GM12878 (cell line): ENCODE measurements at regions not wholly inside any gene's neighbourhood (a gene's known extent, or its start where the extent isn't known, plus 50 kb on each side); places are given as distances from the start of the nearest gene placed in this dataset.

Experiments
- ATAC-seq: fragments of 200-7000 bp; cut with Tn5 transposase; 3 replicates; pipeline ENCODE4 v1.9.1; 2020; ENCODE audit warnings: mild to moderate bottlenecking, moderate library complexity
- BruUV-seq: library from RNA; stranded (reverse); fragments of 400-500 nt; replicated peaks from 2 replicates; lab custom pipeline; 2021; lab: Mats Ljungman, UMichigan
- CTCF ChIA-PET: fragments of 300-600 bp; sonication (Branson Sonifier 250); formaldehyde crosslinking; extraction: SDS; loops from one replicate; lab custom pipeline; 2021; ENCODE audit warnings: inconsistent platforms; lab: Yijun Ruan, JAX
- POLR2A ChIA-PET: fragments of 350-600 bp; formaldehyde crosslinking; extraction: SDS; loops from one replicate; lab custom pipeline; 2021; ENCODE audit warnings: inconsistent platforms; lab: Charles Lee
- RAD21 ChIA-PET: fragments of 300-600 bp; sonication (Branson Sonifier 250); formaldehyde crosslinking; loops from one replicate; lab custom pipeline; 2023; ENCODE audit warnings: antibody characterized with exemption; ENCODE audit not compliant: unreplicated experiment; lab: Charles Lee
- SMC1A ChIA-PET: fragments of 300-600 bp; sonication (Branson Sonifier 250); formaldehyde crosslinking; loops from one replicate; lab custom pipeline; 2023; ENCODE audit not compliant: unreplicated experiment, uncharacterized antibody; lab: Charles Lee
- DNase-seq: peaks from one replicate; pipeline ENCODE4 v3.0.0-alpha.2; 2011; ENCODE audit warnings: low read depth, low spot score
- FAIRE-seq: peaks from 3 replicates; lab custom pipeline; 2011; peaks lifted over from hg19 to GRCh38; lab: Jason Lieb, UNC
- H2AFZ ChIP-seq: 2 replicates; pipeline ENCODE4 v1.6.0; 2011; ENCODE audit warnings: low read depth, low read length, control low read depth; ENCODE audit not compliant: control insufficient read depth
- H3K27ac ChIP-seq: 2 replicates; pipeline ENCODE4 v1.5.1; 2011; ENCODE audit warnings: control low read depth; ENCODE audit not compliant: control insufficient read depth, insufficient read depth
- H3K27me3 ChIP-seq, 2 experiments: replicated peaks in 1 of 2; 2 replicates each; pipeline versions ENCODE4 v1.6.0 to v1.6.1; 2011; ENCODE audit warnings: low read length in 1 of 2; ENCODE audit not compliant: control insufficient read depth in 2 of 2, insufficient read depth in 2 of 2
- H3K36me3 ChIP-seq, 2 experiments: 2 replicates each; pipeline ENCODE4 v1.5.1; 2011; ENCODE audit warnings: low read length in 1 of 2; ENCODE audit not compliant: control insufficient read depth in 2 of 2, insufficient read depth in 2 of 2
- H3K4me1 ChIP-seq: 2 replicates; pipeline ENCODE4 v1.6.1; 2011; ENCODE audit warnings: mild to moderate bottlenecking, low read length, moderate library complexity, mixed read lengths; ENCODE audit not compliant: control insufficient read depth, insufficient read depth
- H3K4me2 ChIP-seq: 2 replicates; pipeline ENCODE4 v1.6.0; 2011; ENCODE audit warnings: control low read depth; ENCODE audit not compliant: control insufficient read depth, insufficient read depth
- H3K4me3 ChIP-seq: fragments of 200-600 bp; sonication (generic); 2 replicates; pipeline ENCODE4 v1.5.1; 2016
- H3K79me2 ChIP-seq: 2 replicates; pipeline ENCODE4 v1.6.0; 2011; ENCODE audit warnings: low read length; ENCODE audit not compliant: control insufficient read depth, insufficient read depth
- H3K9ac ChIP-seq: 2 replicates; pipeline ENCODE4 v1.8.0; 2011; ENCODE audit warnings: low read length, control low read depth, mixed read lengths; ENCODE audit not compliant: control insufficient read depth, insufficient read depth
- H3K9me3 ChIP-seq: replicated peaks from 3 replicates; pipeline ENCODE4 v1.5.1; 2011; ENCODE audit warnings: mild to moderate bottlenecking, low read length; ENCODE audit not compliant: control insufficient read depth, insufficient read depth
- H4K20me1 ChIP-seq: 2 replicates; pipeline ENCODE4 v1.6.0; 2011; ENCODE audit not compliant: control insufficient read depth, insufficient read depth
- BRCA1 ChIP-seq: IDR thresholded peaks from 2 replicates; pipeline ENCODE4 v1.6.1; 2011; ENCODE audit warnings: low read depth, low read length, improper control_type of control experiment
- CREM ChIP-seq: IDR thresholded peaks from 2 replicates; pipeline ENCODE4 v1.6.1; 2014; ENCODE audit warnings: antibody characterized with exemption, low read depth
- EGR1 ChIP-seq, 2 experiments: IDR thresholded peaks; 1 replicate in 1 of 2; 2 replicates in 1 of 2; pipeline ENCODE4 v1.6.1; 2011 to 2012; ENCODE audit warnings: low read depth in 2 of 2, low read length in 2 of 2, borderline replicate concordance in 1 of 2, mild to moderate bottlenecking in 1 of 2, moderate library complexity in 1 of 2
- MYB ChIP-seq: fragments of 150-350 bp; IDR thresholded peaks from 2 replicates; pipeline ENCODE4 v1.6.1; 2014; ENCODE audit warnings: mild to moderate bottlenecking, low read depth, low read length, borderline replicate concordance
- NBN ChIP-seq: fragments of 450-650 bp; IDR thresholded peaks from 2 replicates; pipeline ENCODE4 v1.6.1; 2016
- RAD21 ChIP-seq: IDR thresholded peaks from 2 replicates; pipeline ENCODE4 v1.6.1; 2011; ENCODE audit warnings: mild to moderate bottlenecking, low read depth, low read length, moderate library complexity; ENCODE audit not compliant: insufficient read depth
- RB1 ChIP-seq: fragments of 450-650 bp; formaldehyde crosslinking; IDR thresholded peaks from 2 replicates; pipeline ENCODE4 v1.6.1; 2017; ENCODE audit warnings: mild to moderate bottlenecking, borderline replicate concordance
- RBBP5 ChIP-seq: fragments of 200-600 bp; sonication (generic); conservative IDR thresholded peaks from 2 replicates; pipeline ENCODE4 v1.6.1; 2016
- RCOR1 ChIP-seq: conservative IDR thresholded peaks from 2 replicates; pipeline ENCODE4 v1.6.1; 2012; ENCODE audit warnings: low read depth, low read length, improper control_type of control experiment
- SMAD5 ChIP-seq: IDR thresholded peaks from 2 replicates; pipeline ENCODE4 v1.6.1; 2016; ENCODE audit warnings: antibody characterized with exemption, low read depth
- SMC3 ChIP-seq: IDR thresholded peaks from 2 replicates; pipeline ENCODE4 v1.6.1; 2011; ENCODE audit warnings: low read length, improper control_type of control experiment, borderline replicate concordance
- SUPT20H ChIP-seq: IDR thresholded peaks from 2 replicates; pipeline ENCODE4 v1.6.1; 2011; ENCODE audit warnings: low read depth, mild to moderate bottlenecking, low read length, moderate library complexity, borderline replicate concordance; ENCODE audit not compliant: control insufficient read depth
- WGBS: methylation state at CpG from one replicate; pipeline ENCODE4 v1.1.6; 2016; ENCODE audit warnings: low lambda C conversion rate; ENCODE audit not compliant: insufficient replicate concordance, insufficient coverage; ENCODE audit errors: missing lambda C conversion rate; 5-methylcytosine and 5-hydroxymethylcytosine counted together
- in situ Hi-C: fragments of 300-500 bp; cut with MboI; formaldehyde crosslinking; loops from 9 replicates; pipeline ENCODE4 v1.14.3; 2018; ENCODE audit warnings: mixed read lengths
- intact Hi-C: fragments of 100-400 bp; cut with micrococcal nuclease; formaldehyde crosslinking; loops from one replicate; pipeline ENCODE4 v1.14.2; 2022; ENCODE audit not compliant: unreplicated experiment

DNA sequence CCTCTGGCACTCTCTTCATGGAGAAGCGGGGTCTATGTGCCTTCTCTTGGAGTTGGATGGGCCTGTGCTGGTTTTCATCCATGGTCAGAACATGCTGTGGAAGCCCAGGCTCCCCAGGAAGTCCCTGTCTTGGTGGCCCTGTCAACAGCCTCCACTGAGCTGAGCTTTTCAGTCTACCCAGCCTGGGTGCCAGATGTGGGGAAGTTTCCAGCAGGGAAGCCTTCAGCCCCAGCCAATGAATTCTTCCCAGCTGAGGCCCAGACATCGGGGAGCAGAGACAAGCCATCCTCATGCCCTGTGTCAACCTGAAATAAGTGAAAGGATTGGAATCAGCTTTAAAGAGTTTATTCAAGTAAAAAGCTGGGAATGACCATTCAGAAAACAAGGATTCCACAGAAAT, 75.1 kb upstream of the PGBD5 start:
- RAD21 ChIA-PET = no interaction called here
- FAIRE-seq (no peak), DNase-seq (no peak), ATAC-seq (no peak)
- SMC1A ChIA-PET = no interaction called here
- Histone ChIP-seq H3K79me2 (no peaks in the 10 kb centered on the region), H3K4me3 (no peak overlapping the region), H3K9me3 (no peaks in the 10 kb centered on the region), H3K27ac (no peak overlapping the region), H3K36me3 (no peaks in the 10 kb centered on the region), H3K27me3 (no peaks in the 10 kb centered on the region), H2AFZ (no peak overlapping the region), H3K9ac (no peak overlapping the region), H3K4me2 (no peak overlapping the region), H4K20me1 (no peaks in the 10 kb centered on the region), H3K4me1 (no peaks in the 10 kb centered on the region)
- POLR2A ChIA-PET = no interaction called here
- TF ChIP-seq RBBP5 = no peak
- no peak for TF ChIP-seq MYB
- TF ChIP-seq BRCA1 = no peak
- TF ChIP-seq EGR1 (IDR thresholded peaks at IDR 0.05; ENCODE audit: borderline replicate concordance in 1 of 2, low read depth in 2 of 2, low read length in 2 of 2) = no peak
- no peak for TF ChIP-seq NBN
- TF ChIP-seq SUPT20H = no peak
- no peak for TF ChIP-seq RB1
- no peak for TF ChIP-seq SMAD5
- no peak for TF ChIP-seq RAD21
- no peak for TF ChIP-seq SMC3
- TF ChIP-seq CREM = no peak
- no peak for TF ChIP-seq RCOR1
- intact Hi-C loops = no loop called here
- in situ Hi-C loops = no loop called here
- 29% methylated on average over 2 of the region's 2 CpGs for WGBS
- CTCF ChIA-PET = no interaction called here
- BruUV-seq = no TSS peak
